ENCODE measurements at regions not wholly inside any gene's neighbourhood (a gene's known extent, or its start where the extent isn't known, plus 50 kb on each side); places are given as distances from the start of the nearest gene placed in this dataset.
"Not testable (repeated sequence)": the region's sequence is repeated elsewhere in the genome, so short reads cannot be mapped to it uniquely, and the experiment has no call there.

GRCh38 chr18:43830947-43831346, 553.7 kb upstream of the SYT4 start:
- DNase-seq (ENCODE audit: low spot score), result no peak
- in situ Hi-C loops (cut with HindIII; ENCODE audit: low sequenced_read_pairs), result no loop called here

GRCh38 chr18:43846299-43846698, 569.0 kb upstream of the SYT4 start:
- in situ Hi-C loops (cut with HindIII; ENCODE audit: low sequenced_read_pairs), result no loop called here
- no peak for DNase-seq (ENCODE audit: low spot score)

DNA sequence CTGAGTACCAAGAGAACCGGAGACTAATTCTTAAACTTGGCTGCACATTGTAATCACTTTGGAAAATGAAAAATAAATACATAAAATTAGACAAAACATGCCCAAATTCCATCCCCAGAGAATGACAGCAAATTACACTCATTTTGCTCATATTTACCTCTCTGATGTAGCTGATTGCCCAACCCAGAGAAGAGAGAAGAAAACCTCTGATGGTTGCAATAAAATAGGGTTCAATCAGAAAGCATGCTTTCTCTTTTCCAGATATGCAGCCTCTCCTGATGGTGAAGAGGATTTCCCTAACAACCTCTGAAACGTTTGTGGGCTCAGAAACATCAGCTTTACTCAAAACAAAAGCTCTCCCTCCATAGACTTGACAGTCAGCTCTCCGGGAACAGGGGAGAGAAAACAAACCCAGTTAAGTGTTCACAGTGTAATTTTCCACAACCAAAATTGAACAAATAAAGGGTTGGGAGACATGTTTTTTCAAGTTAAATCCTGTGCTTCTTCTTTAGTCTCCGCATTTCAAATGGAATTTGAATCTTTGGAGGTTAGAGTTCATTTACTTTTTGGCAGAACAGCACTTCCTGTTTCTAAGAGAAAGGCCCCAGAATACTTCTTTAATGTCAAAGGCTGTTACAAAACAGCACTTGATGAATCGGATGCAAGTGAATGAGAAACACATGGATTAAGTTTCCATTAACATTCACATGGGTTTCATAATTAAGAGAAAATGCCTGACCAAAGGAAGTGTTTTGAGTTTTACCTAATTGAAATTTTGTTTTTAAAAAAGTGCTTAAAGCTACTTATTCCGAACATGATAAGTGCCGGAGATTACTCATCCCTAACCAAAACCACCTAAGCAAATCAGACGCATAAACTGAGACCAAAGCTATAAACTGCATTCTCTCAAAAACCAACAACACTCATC, 570.1 kb upstream of the SYT4 start:
- DNase-seq (ENCODE audit: low spot score), result no peak
- in situ Hi-C loops (cut with HindIII; ENCODE audit: low sequenced_read_pairs), result no loop called here

DNA sequence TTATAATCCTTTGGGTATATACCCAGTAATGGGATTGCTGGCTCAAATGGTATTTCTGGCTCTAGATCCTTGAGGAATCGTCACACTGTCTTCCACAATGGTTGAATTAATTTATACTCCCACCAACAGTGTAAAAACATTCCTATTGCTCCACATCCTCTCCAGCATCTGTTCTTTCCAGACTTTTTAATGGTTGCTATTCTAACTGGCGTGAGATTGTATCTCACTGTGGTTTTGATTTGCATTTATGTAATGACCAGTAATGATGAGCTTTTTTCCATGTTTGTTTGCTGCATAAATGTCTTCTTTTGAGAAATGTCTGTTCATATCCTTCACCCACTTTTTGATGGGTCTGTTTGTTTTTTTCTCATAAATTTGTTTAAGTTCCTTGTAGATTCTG, 572.5 kb upstream of the SYT4 start:
- DNase-seq (ENCODE audit: low spot score); in situ Hi-C loops (cut with HindIII; ENCODE audit: low sequenced_read_pairs): not testable (repeated sequence)

DNA sequence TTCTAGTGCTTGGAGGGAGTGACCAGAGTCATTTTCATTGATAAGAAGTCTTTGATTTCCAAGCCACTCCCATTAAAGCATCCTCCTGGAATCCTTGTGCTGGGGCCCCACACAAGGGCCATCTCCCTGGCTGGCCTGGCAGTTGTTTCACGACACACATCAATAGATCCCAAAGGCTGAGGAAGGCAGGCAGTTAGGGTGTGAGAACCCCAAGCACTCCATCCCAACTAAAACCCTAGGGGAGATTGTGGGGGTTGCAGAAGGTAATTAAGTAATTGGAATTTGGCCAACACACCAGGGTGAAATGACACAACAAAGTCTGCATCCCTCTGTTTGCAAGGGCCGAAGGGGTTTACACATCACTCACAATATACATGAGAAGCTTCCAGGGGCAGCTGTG, 578.1 kb upstream of the SYT4 start:
- DNase-seq (ENCODE audit: low spot score), result no peak
- in situ Hi-C loops (cut with HindIII; ENCODE audit: low sequenced_read_pairs), result no loop called here

DNA sequence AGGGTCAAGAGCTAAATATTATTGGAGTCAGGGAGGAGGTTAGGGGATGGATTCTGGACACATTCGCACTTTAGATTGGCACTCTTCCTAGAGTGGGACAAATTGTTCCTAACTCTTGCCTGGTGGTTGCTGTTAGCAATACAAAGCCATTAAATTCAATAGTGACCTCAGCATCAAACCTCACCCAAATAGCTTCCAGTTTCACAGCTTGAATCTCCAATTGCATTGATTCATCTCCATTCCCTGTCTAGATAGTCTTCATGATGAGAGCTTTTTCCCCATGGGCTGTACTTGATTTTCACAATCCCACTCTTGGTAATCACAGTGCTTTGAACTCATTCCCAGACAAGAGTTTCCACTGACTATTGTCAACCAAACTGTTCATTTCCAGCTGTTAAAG, 585.9 kb upstream of the SYT4 start:
- DNase-seq (ENCODE audit: low spot score), result no peak
- in situ Hi-C loops (cut with HindIII; ENCODE audit: low sequenced_read_pairs), result no loop called here

DNA sequence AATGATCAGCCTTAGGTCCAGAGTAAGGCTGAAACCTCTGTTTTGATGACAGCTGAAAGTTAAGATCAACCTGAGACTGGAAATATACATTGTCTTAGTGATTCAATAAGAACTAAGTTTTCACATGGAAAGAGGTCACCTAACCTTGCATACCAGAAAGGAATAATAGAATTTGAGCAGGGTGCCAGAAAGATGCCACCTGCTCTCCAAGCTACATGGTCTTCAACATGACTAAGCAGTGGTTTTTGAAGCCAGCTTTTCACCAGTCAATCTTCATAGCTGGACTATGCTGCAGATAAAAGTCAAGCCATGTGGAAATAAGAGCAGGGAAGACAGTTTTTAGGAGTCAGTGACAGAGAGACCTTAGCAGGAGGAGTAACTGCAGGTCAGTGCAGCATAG, 589.4 kb upstream of the SYT4 start:
- in situ Hi-C loops (cut with HindIII; ENCODE audit: low sequenced_read_pairs), result no loop called here
- DNase-seq (ENCODE audit: low spot score), result no peak

DNA sequence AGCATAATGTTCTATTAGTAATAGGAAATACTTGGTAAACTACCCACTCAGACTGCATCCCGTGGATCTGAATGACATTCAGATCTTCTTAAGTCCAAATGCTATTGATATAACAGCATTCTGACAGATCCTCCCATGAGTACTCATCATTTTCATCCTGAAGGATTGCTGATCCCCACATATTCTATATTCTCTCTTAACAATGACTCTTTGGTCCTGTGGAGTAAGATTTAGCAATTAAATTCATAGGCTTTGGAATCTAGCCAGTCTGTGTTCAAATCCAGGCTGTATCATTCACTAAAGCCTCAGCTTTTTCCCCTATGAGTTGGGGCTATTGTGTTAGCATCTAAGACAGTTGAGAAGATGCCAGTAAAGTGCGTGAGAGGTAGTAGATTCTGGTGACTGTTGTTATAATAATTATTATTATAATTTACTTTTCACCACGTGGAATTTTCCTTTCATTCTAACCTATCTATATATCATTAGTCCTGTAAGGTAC, 591.3 kb upstream of the SYT4 start:
- in situ Hi-C loops (cut with HindIII; ENCODE audit: low sequenced_read_pairs), result no loop called here
- no peak for DNase-seq (ENCODE audit: low spot score)

DNA sequence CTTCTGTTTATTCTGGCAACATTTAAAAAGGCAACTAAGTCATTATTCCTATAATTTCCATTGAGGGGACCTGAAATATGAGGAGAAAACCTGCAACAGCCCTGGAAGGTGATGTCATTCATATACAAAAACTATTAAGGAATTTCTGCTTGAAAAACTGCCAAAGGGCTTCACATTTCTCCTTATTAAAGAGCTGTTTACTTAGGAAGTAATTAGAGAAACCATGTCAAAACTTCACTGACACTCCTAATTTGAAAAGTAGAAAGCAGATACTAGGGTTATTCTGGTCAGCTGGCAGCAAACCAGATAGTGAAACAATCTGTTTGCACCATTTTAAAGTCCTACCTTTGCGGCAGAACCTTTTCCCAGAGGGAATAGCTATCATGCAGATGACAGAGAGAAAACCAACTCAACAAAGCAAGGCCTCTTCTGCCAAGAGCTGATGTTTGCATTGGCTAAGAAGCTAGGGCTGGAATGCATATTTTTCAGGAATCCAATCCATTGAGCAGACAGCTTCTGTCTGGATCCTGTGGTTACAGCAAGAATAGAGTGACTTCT, 592.2 kb upstream of the SYT4 start:
- in situ Hi-C loops (cut with HindIII; ENCODE audit: low sequenced_read_pairs), result no loop called here
- DNase-seq (ENCODE audit: low spot score), result no peak

GRCh38 chr18:43870626-43871025, 593.3 kb upstream of the SYT4 start:
- DNase-seq (ENCODE audit: low spot score), result no peak
- in situ Hi-C loops (cut with HindIII; ENCODE audit: low sequenced_read_pairs), result no loop called here

DNA sequence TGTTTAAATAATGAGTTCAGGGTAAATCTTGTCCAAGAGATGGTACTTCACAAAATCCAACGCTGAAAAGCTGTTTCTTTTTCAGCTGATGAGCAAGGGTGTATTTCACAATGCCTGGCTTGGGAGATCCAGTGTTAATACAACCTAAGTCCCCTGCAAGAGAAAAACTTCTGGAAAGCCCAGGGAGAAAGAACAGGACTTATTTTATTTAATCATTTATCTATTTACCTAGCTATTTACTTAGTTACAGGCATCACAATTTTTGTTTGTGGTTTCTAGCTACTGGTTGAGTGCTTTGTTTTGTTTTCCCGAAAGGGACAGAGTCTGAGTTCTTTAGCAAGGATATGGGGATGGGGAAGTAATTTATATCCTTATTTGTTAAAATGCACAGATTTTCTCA, 598.2 kb upstream of the SYT4 start:
- DNase-seq (ENCODE audit: low spot score), result no peak
- in situ Hi-C loops (cut with HindIII; ENCODE audit: low sequenced_read_pairs), result no loop called here

GRCh38 chr18:43876286-43876685, 599.0 kb upstream of the SYT4 start:
- DNase-seq (ENCODE audit: low spot score), result no peak
- in situ Hi-C loops (cut with HindIII; ENCODE audit: low sequenced_read_pairs), result no loop called here

DNA sequence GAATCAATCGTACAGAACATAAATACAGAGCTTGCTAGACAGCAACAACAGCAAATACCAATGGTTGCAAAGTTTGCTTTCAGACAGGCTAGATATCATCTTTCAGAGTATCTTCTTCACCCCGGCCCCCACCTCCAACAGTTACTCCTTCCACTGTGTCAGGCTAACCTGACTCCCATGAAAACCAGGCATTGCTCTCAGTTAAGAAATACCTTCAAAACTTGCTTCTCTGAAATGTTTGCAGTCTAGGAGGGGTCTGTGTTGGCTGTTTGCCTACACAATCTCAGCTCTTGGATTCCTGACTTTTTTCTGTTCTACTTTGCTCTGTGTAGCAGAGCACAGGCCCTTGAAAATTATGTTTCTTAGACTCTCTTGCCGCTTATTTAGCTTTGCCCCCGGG, 599.5 kb upstream of the SYT4 start:
- in situ Hi-C loops (cut with HindIII; ENCODE audit: low sequenced_read_pairs), result no loop called here
- no peak for DNase-seq (ENCODE audit: low spot score)

- no peak for DNase-seq (ENCODE audit: low spot score)
- in situ Hi-C loops (cut with HindIII; ENCODE audit: low sequenced_read_pairs), result no loop called here
These were observed 600.5 kb upstream of the SYT4 start for GRCh38 chr18:43877616-43878321.

DNA sequence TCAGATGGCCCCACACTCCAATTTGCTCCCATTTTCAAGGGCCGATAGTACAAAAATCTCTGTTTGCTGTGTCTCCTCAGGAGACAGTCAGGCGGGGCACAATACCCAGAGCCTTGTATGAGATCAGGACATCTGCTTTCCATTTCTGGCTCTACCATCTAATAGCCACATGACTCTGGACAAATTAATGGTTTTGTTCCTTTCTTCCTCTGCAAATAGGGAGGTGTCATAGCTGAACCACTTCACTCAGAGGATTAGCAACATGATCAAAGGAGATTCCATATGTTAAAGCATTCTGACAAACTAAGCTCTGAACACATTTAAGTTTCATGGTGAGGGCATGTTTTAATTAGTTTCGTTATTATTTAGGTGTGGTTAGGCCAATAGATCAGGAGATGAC, 602.1 kb upstream of the SYT4 start:
- DNase-seq (ENCODE audit: low spot score), result no peak
- in situ Hi-C loops (cut with HindIII; ENCODE audit: low sequenced_read_pairs), result no loop called here

DNA sequence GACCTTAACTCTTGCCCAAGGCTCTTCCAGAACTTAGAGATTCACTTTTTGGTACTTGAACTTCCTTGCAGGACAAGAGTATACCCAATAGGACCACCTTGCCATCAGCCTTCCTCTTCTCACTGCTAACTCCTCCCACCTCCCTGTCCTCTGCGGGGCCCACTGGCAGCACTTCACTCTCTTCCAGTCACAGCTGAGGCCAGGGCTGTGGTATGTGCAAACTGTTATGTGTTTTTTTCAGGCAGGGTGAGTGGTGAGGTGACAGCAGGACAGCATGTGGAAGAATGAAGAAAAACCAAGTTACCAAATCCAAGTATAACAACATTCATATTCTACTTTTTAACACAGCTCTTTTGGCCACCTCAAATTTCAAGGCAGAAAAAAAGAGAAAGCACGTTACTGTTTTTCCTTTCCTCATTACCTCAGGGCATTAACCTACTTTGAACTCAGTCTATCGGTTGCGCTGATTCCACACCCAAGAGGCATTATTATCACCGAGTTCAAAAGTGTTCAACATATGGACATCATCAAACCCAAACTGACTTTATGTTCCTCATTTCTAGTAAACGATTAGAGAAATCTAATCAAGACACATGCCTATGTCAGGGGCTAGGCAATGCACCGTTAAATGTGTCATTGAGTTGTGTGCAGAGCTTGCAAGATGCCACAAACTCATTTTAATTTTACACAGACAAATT, 605.2 kb upstream of the SYT4 start:
- no peak for DNase-seq (ENCODE audit: low spot score)
- in situ Hi-C loops (cut with HindIII; ENCODE audit: low sequenced_read_pairs), result no loop called here

- in situ Hi-C loops (cut with HindIII; ENCODE audit: low sequenced_read_pairs), result no loop called here
- DNase-seq (ENCODE audit: low spot score), result no peak
These were observed 606.6 kb upstream of the SYT4 start for GRCh38 chr18:43883886-43884285.

GRCh38 chr18:43886341-43886740, 609.1 kb upstream of the SYT4 start:
- in situ Hi-C loops (cut with HindIII; ENCODE audit: low sequenced_read_pairs), result no loop called here
- DNase-seq (ENCODE audit: low spot score), result no peak

GRCh38 chr18:43887491-43887890, 610.2 kb upstream of the SYT4 start:
- in situ Hi-C loops (cut with HindIII; ENCODE audit: low sequenced_read_pairs), result no loop called here
- DNase-seq (ENCODE audit: low spot score), result no peak

GRCh38 chr18:43888598-43888997, 611.3 kb upstream of the SYT4 start:
- in situ Hi-C loops (cut with HindIII; ENCODE audit: low sequenced_read_pairs), result no loop called here
- DNase-seq (ENCODE audit: low spot score), result no peak
